H1 (cell line): ENCODE measurements at regions not wholly inside any gene's neighbourhood (a gene's known extent, or its start where the extent isn't known, plus 50 kb on each side); places are given as distances from the start of the nearest gene placed in this dataset.

Experiments used
- CTCF ChIA-PET: fragments of 300-600 bp; sonication (Branson Sonifier 250); formaldehyde crosslinking; loops from one replicate; lab custom pipeline; 2021; ENCODE audit not compliant: partially characterized antibody; lab: Charles Lee
- POLR2A ChIA-PET: fragments of 300-600 bp; sonication (Branson Sonifier 250); formaldehyde crosslinking; loops from one replicate; lab custom pipeline; 2021; ENCODE audit warnings: inconsistent platforms; ENCODE audit not compliant: partially characterized antibody; lab: Charles Lee
- DNase-seq, 2 experiments: peaks; one replicate each; pipeline versions ENCODE4 v3.0.0 to v3.0.0-alpha.2; 2010 to 2022; ENCODE audit warnings: low spot score in 2 of 2, low read depth in 1 of 2, mixed read lengths in 1 of 2
- FAIRE-seq: peaks from 2 replicates; lab custom pipeline; 2011; peaks lifted over from hg19 to GRCh38; lab: Jason Lieb, UNC
- H2AFZ ChIP-seq: 2 replicates; pipeline ENCODE4 v1.8.1; 2012; ENCODE audit warnings: low read length, inconsistent platforms
- H2AK5ac ChIP-seq: 2 replicates; pipeline ENCODE4 v1.6.1; 2013; ENCODE audit warnings: low read depth, low read length
- H2BK120ac ChIP-seq: replicated peaks from 2 replicates; pipeline ENCODE3; 2013; ENCODE audit warnings: low read depth, low read length, inconsistent platforms
- H2BK12ac ChIP-seq: 2 replicates; pipeline ENCODE4 v1.6.1; 2013; ENCODE audit warnings: low read depth, low read length
- H2BK15ac ChIP-seq: 2 replicates; pipeline ENCODE4 v1.6.1; 2013; ENCODE audit warnings: low read length
- H2BK20ac ChIP-seq: 2 replicates; pipeline ENCODE4 v1.6.1; 2013; ENCODE audit warnings: low read length
- H2BK5ac ChIP-seq: 2 replicates; pipeline ENCODE4 v1.6.1; 2013; ENCODE audit warnings: low read depth, low read length
- H3K14ac ChIP-seq: 2 replicates; pipeline ENCODE4 v1.6.1; 2013; ENCODE audit warnings: inconsistent platforms; ENCODE audit not compliant: insufficient read length
- H3K18ac ChIP-seq: 2 replicates; pipeline ENCODE4 v1.6.1; 2013; ENCODE audit warnings: low read length; ENCODE audit errors: extremely low read depth
- H3K23ac ChIP-seq: 2 replicates; pipeline ENCODE4 v1.6.1; 2013; ENCODE audit warnings: inconsistent platforms; ENCODE audit not compliant: insufficient read length
- H3K23me2 ChIP-seq: 2 replicates; pipeline ENCODE4 v1.6.1; 2013; ENCODE audit warnings: low read depth, low read length
- H3K27ac ChIP-seq: 2 replicates; pipeline ENCODE4 v1.6.1; 2011; ENCODE audit warnings: low read depth, low read length, inconsistent platforms
- H3K27me3 ChIP-seq, 4 experiments: replicated peaks in 1 of 4; 1 replicate in 1 of 4; 2 replicates in 3 of 4; pipeline versions ENCODE4 v1.6.1 to v1.8.1; 2011 to 2013; ENCODE audit warnings: low read length in 3 of 4, mild to moderate bottlenecking in 3 of 4, inconsistent platforms in 2 of 4, mixed read lengths in 2 of 4, moderate library complexity in 1 of 4; ENCODE audit not compliant: control insufficient read depth in 3 of 4, insufficient read depth in 3 of 4; ENCODE audit errors: extremely low read depth in 1 of 4
- H3K36me3 ChIP-seq, 4 experiments: 2 replicates each; pipeline versions ENCODE4 v1.6.1 to v1.8.1; 2011 to 2013; ENCODE audit warnings: mild to moderate bottlenecking in 4 of 4, low read length in 3 of 4, moderate library complexity in 2 of 4, control low read depth in 1 of 4, inconsistent platforms in 1 of 4; ENCODE audit not compliant: insufficient read depth in 4 of 4, control insufficient read depth in 2 of 4
- H3K4ac ChIP-seq: replicated peaks from 2 replicates; pipeline ENCODE3; 2013; ENCODE audit warnings: low read length, low read depth, mixed read lengths, inconsistent platforms; ENCODE audit not compliant: insufficient read length
- H3K4me1 ChIP-seq, 4 experiments: replicated peaks in 1 of 4; 1 replicate in 1 of 4; 2 replicates in 3 of 4; pipeline versions ENCODE4 v1.6.1 to v1.8.1; 2011 to 2013; ENCODE audit warnings: low read length in 3 of 4, inconsistent platforms in 2 of 4, mixed read lengths in 1 of 4; ENCODE audit not compliant: insufficient read depth in 4 of 4, control insufficient read depth in 3 of 4
- H3K4me2 ChIP-seq, 2 experiments: 2 replicates each; pipeline versions ENCODE4 v1.6.1 to v1.8.1; 2011 to 2013; ENCODE audit warnings: low read depth in 2 of 2, low read length in 2 of 2, control low read depth in 1 of 2, inconsistent platforms in 1 of 2, mild to moderate bottlenecking in 1 of 2; ENCODE audit not compliant: insufficient read depth in 1 of 2
- H3K4me3 ChIP-seq, 4 experiments: fragments of 200-600, 300-600 bp in 1 of 4; sonication (generic), shearing (Covaris generic), sonication (Bioruptor Twin) in 1 of 4; 2 replicates each; pipeline versions ENCODE4 v1.5.1 to v1.8.1; 2011 to 2016; ENCODE audit warnings: low read length in 4 of 4, low read depth in 3 of 4, control low read depth in 2 of 4, inconsistent platforms in 2 of 4, mild to moderate bottlenecking in 2 of 4, mixed read lengths in 1 of 4, moderate library complexity in 1 of 4; ENCODE audit not compliant: insufficient read depth in 2 of 4; ENCODE audit errors: extremely low read depth in 1 of 4
- H3K56ac ChIP-seq: replicated peaks from 2 replicates; pipeline ENCODE3; 2013; ENCODE audit warnings: low read depth, mild to moderate bottlenecking, mixed read lengths, low read length, inconsistent platforms; ENCODE audit not compliant: insufficient read length
- H3K79me1 ChIP-seq: 2 replicates; pipeline ENCODE4 v1.6.1; 2013; ENCODE audit warnings: low read depth, low read length, control low read depth
- H3K79me2 ChIP-seq, 2 experiments: 2 replicates each; pipeline versions ENCODE4 v1.6.1 to v1.8.1; 2012 to 2013; ENCODE audit warnings: low read length in 2 of 2, mild to moderate bottlenecking in 2 of 2, inconsistent platforms in 1 of 2; ENCODE audit not compliant: insufficient read depth in 2 of 2, control insufficient read depth in 1 of 2
- H3K9ac ChIP-seq, 4 experiments: replicated peaks in 1 of 4; 1 replicate in 1 of 4; 2 replicates in 3 of 4; pipeline versions ENCODE4 v1.6.1 to v1.8.1; 2011 to 2013; ENCODE audit warnings: low read depth in 3 of 4, low read length in 3 of 4, control low read depth in 2 of 4, mild to moderate bottlenecking in 2 of 4, moderate library complexity in 2 of 4, inconsistent platforms in 1 of 4; ENCODE audit errors: extremely low read depth in 1 of 4
- H3K9me3 ChIP-seq, 2 experiments: 2 replicates each; pipeline versions ENCODE4 v1.6.1 to v1.8.1; 2012 to 2013; ENCODE audit warnings: mild to moderate bottlenecking in 2 of 2, moderate library complexity in 2 of 2, control low read depth in 1 of 2, inconsistent platforms in 1 of 2, low read depth in 1 of 2, low read length in 1 of 2, mixed read lengths in 1 of 2; ENCODE audit not compliant: insufficient read depth in 2 of 2
- H4K20me1 ChIP-seq, 2 experiments: replicated peaks in 1 of 2; 2 replicates each; pipeline versions ENCODE3 to v1.8.1; 2011 to 2013; ENCODE audit warnings: inconsistent platforms in 2 of 2, low read length in 2 of 2, mild to moderate bottlenecking in 1 of 2; ENCODE audit not compliant: insufficient read depth in 2 of 2, control insufficient read depth in 1 of 2
- H4K5ac ChIP-seq: 2 replicates; pipeline ENCODE4 v1.6.1; 2013; ENCODE audit warnings: low read length, low read depth, mixed read lengths, inconsistent platforms; ENCODE audit not compliant: insufficient read length
- H4K8ac ChIP-seq: 2 replicates; pipeline ENCODE4 v1.8.0; 2013; ENCODE audit warnings: mild to moderate bottlenecking, moderate library complexity, low read length, inconsistent platforms; ENCODE audit not compliant: insufficient read depth; ENCODE audit errors: extremely low read depth
- H4K91ac ChIP-seq: replicated peaks from 2 replicates; pipeline ENCODE3; 2013; ENCODE audit warnings: low read length, mixed read lengths, inconsistent platforms; ENCODE audit not compliant: insufficient read length
- ASH2L ChIP-seq: fragments of 200-600, 300-600 bp; sonication (generic); IDR thresholded peaks from one replicate; pipeline ENCODE4 v1.7.1; 2017; ENCODE audit warnings: low read length
- CREB1 ChIP-seq: IDR thresholded peaks from 2 replicates; pipeline ENCODE4 v1.6.1; 2012; ENCODE audit warnings: inconsistent platforms
- EP300 ChIP-seq, 2 experiments: IDR thresholded peaks; 1 replicate in 1 of 2; 2 replicates in 1 of 2; pipeline ENCODE4 v1.6.1; 2011 to 2012; ENCODE audit warnings: low read depth in 2 of 2, low read length in 2 of 2, mild to moderate bottlenecking in 2 of 2, borderline replicate concordance in 1 of 2, inconsistent platforms in 1 of 2, moderate library complexity in 1 of 2
- NANOG ChIP-seq: IDR thresholded peaks from 2 replicates; pipeline ENCODE4 v1.6.1; 2011; ENCODE audit warnings: low read length, low read depth, mild to moderate bottlenecking, inconsistent platforms; ENCODE audit not compliant: insufficient read depth, poor library complexity, severe bottlenecking
- POLR2A ChIP-seq, 2 experiments: IDR thresholded peaks; 1 replicate in 1 of 2; 2 replicates in 1 of 2; pipeline ENCODE4 v1.6.1; 2011; ENCODE audit warnings: low read depth in 2 of 2, low read length in 2 of 2, mild to moderate bottlenecking in 2 of 2; ENCODE audit errors: control extremely low read depth in 1 of 2
- RBBP5 ChIP-seq: IDR thresholded peaks from 2 replicates; pipeline ENCODE4 v1.7.1; 2012; ENCODE audit warnings: low read depth, mild to moderate bottlenecking, inconsistent platforms, low read length, moderate library complexity, borderline replicate concordance
- SAP30 ChIP-seq: fragments of 300-600 bp; sonication (generic); IDR thresholded peaks from 2 replicates; pipeline ENCODE4 v1.7.1; 2012; ENCODE audit warnings: low read length, moderate library complexity, mild to moderate bottlenecking, inconsistent platforms; ENCODE audit not compliant: insufficient read depth, insufficient replicate concordance
- SIN3A ChIP-seq, 2 experiments: IDR thresholded peaks in 1 of 2; conservative IDR thresholded peaks in 1 of 2; 2 replicates each; pipeline ENCODE4 v1.6.1; 2011 to 2012; ENCODE audit warnings: low read length in 2 of 2, improper control_type of control experiment in 1 of 2, low read depth in 1 of 2, mild to moderate bottlenecking in 1 of 2
- ZNF274 ChIP-seq: IDR thresholded peaks from 2 replicates; pipeline ENCODE4 v1.7.0; 2012; ENCODE audit warnings: low read length, borderline replicate concordance; ENCODE audit errors: extremely low read depth
- WGBS, 2 experiments: shearing (Covaris generic) in 1 of 2; methylation state at CpG; one replicate each; pipeline versions ENCODE4 v1.1.6 to v1.1.7; 2013 to 2015; ENCODE audit warnings: low lambda C conversion rate in 2 of 2, mixed read lengths in 2 of 2, inconsistent platforms in 1 of 2, low coverage in 1 of 2, missing lambda C conversion rate in 1 of 2; ENCODE audit not compliant: insufficient replicate concordance in 2 of 2, insufficient coverage in 1 of 2, insufficient read length in 1 of 2; ENCODE audit errors: extremely low coverage in 1 of 2, missing lambda C conversion rate in 1 of 2; 5-methylcytosine and 5-hydroxymethylcytosine counted together
- TF ChIP-seq, protein P1 (sequence below), 3 experiments: IDR thresholded peaks; 1 replicate in 2 of 3; 2 replicates in 1 of 3; pipeline versions ENCODE4 v1.5.1 to v1.6.1; 2011; ENCODE audit warnings: low read length in 3 of 3, mild to moderate bottlenecking in 3 of 3, inconsistent platforms in 2 of 3, low read depth in 1 of 3, moderate library complexity in 1 of 3; ENCODE audit not compliant: insufficient read depth in 1 of 3; ENCODE audit errors: control extremely low read depth in 1 of 3
- TF ChIP-seq, protein P2 (sequence below): IDR thresholded peaks from 2 replicates; pipeline ENCODE4 v1.6.1; 2011; ENCODE audit warnings: low read depth, mild to moderate bottlenecking, low read length; ENCODE audit not compliant: insufficient read depth

DNA sequence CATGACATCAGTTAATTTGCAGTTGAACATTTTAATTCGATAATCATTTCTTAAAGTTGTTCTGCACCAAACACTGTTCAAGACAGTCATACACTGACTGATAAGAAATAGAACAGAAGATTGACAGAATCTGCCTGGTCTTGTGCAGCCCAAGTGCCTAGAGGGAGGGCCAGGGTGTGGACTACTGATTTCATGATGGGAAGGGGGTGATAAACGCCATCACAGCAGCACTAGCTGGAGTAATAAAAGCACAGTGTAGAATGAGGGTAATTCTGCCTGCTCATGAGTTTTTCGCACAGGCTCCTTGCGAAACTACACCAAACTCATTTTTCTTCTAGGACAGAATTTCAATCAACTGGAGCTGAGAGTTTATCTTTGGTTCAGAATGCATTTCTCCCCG lies 270.1 kb downstream of the ARL4A start:
- no peak overlapping the region for H2BK12ac ChIP-seq
- no peaks in the 10 kb centered on the region for H3K79me2 ChIP-seq
- ChIA-PET POLR2A (no interaction called here), CTCF (interaction anchor here (0.5 kb wide), 1 partner anchor 323 kb away, joined by 4 read pairs; no protein-coding TSS in a partner anchor)
- H3K36me3 ChIP-seq: no peaks in the 10 kb centered on the region
- DNase-seq (no peak), FAIRE-seq (no peak)
- H3K23ac ChIP-seq: no peak overlapping the region
- no peak overlapping the region for H2AK5ac ChIP-seq
- no peak overlapping the region for H2BK20ac ChIP-seq
- no peak overlapping the region for H4K91ac ChIP-seq
- H3K18ac ChIP-seq: no peak overlapping the region
- no peak overlapping the region for H3K56ac ChIP-seq
- no peak overlapping the region for H3K27ac ChIP-seq
- H4K20me1 ChIP-seq: no peaks in the 10 kb centered on the region
- no peak overlapping the region for H2BK120ac ChIP-seq
- no peak overlapping the region for H3K9ac ChIP-seq
- no peak overlapping the region for H3K14ac ChIP-seq
- no peak overlapping the region for H4K5ac ChIP-seq
- no peaks in the 10 kb centered on the region for H3K27me3 ChIP-seq
- H3K4me2 ChIP-seq: no peak overlapping the region
- H2AFZ ChIP-seq: peak overlapping the region; percentile 55; the same call in 1 of the 2 replicates
- H3K4me3 ChIP-seq: no peak overlapping the region
- H2BK5ac ChIP-seq: no peak overlapping the region
- H4K8ac ChIP-seq: no peak overlapping the region
- no peak overlapping the region for H3K4ac ChIP-seq
- H3K23me2 ChIP-seq: no peaks in the 10 kb centered on the region
- H3K9me3 ChIP-seq: no peaks in the 10 kb centered on the region
- no peak overlapping the region for H2BK15ac ChIP-seq
- no peaks in the 10 kb centered on the region for H3K4me1 ChIP-seq
- WGBS, 2 experiments: 94% methylated on average over 4 of the region's 5 CpGs; no CpG with 5 or more reads in 1 of the 2 experiments
- no peaks in the 10 kb centered on the region for H3K79me1 ChIP-seq
- TF ChIP-seq SAP30 (no peak), POLR2A (IDR thresholded peaks at IDR 0.05; ENCODE audit: control extremely low read depth in 1 of 2, low read depth in 2 of 2, low read length in 2 of 2) (no peak), SIN3A (conservative IDR thresholded peaks at IDR 0.05 in 1 of 2, IDR thresholded peaks at IDR 0.05 in 1 of 2; ENCODE audit: low read depth in 1 of 2, low read length in 2 of 2) (no peak), ASH2L (no peak), NANOG (no peak), EP300 (IDR thresholded peaks at IDR 0.05; ENCODE audit: borderline replicate concordance in 1 of 2, low read depth in 2 of 2, low read length in 2 of 2) (no peak), CREB1 (no peak), ZNF274 (no peak), RBBP5 (no peak)
- TF ChIP-seq, protein P1, sequence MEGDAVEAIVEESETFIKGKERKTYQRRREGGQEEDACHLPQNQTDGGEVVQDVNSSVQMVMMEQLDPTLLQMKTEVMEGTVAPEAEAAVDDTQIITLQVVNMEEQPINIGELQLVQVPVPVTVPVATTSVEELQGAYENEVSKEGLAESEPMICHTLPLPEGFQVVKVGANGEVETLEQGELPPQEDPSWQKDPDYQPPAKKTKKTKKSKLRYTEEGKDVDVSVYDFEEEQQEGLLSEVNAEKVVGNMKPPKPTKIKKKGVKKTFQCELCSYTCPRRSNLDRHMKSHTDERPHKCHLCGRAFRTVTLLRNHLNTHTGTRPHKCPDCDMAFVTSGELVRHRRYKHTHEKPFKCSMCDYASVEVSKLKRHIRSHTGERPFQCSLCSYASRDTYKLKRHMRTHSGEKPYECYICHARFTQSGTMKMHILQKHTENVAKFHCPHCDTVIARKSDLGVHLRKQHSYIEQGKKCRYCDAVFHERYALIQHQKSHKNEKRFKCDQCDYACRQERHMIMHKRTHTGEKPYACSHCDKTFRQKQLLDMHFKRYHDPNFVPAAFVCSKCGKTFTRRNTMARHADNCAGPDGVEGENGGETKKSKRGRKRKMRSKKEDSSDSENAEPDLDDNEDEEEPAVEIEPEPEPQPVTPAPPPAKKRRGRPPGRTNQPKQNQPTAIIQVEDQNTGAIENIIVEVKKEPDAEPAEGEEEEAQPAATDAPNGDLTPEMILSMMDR (IDR thresholded peaks at IDR 0.05; ENCODE audit: control extremely low read depth in 1 of 3, insufficient read depth in 1 of 3, low read depth in 1 of 3, low read length in 3 of 3): no peak
- TF ChIP-seq, protein P2, sequence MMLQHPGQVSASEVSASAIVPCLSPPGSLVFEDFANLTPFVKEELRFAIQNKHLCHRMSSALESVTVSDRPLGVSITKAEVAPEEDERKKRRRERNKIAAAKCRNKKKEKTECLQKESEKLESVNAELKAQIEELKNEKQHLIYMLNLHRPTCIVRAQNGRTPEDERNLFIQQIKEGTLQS: no peak
